ENCODE measurements at regions not wholly inside any gene's neighbourhood (a gene's known extent, or its start where the extent isn't known, plus 50 kb on each side); places are given as distances from the start of the nearest gene placed in this dataset.

DNA sequence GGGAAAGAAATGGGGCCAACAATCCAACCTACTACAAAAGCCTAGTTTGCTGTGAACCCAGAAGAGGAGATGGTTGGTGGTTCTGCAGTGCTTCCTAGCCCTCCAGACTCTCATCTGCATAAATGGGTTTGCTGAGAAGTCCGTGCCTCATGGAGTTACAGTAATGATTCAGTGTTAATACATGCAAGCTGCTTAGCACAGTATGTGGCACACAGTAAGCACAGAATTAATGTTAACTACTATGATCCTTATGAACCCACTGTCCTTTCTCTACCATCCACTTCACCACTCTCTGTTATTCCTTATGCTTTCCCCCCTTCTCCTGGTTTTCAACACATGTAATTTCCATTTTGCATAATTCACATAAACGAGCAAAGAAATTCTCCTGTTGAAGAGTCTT lies 100.0 kb downstream of the ACTBL2 start:
- Mint-ChIP-seq H3K36me3 (ENCODE audit: low read depth) (no peaks in the 10 kb centered on the region), H3K4me3 (no peak overlapping the region), H3K4me1 (no peaks in the 10 kb centered on the region), H3K27me3 (ENCODE audit: low read depth) (no peaks in the 10 kb centered on the region), H3K27ac (ENCODE audit: unreplicated experiment) (no peak overlapping the region), H3K9me3 (no peaks in the 10 kb centered on the region)
- no peak for TF ChIP-seq CTCF (conservative IDR thresholded peaks at IDR 0.05)
- DNase-seq (ENCODE audit: low read depth, low spot score), result no peak

- Mint-ChIP-seq H3K27me3 (ENCODE audit: low read depth) (no peaks in the 10 kb centered on the region), H3K27ac (ENCODE audit: unreplicated experiment) (no peak overlapping the region), H3K9me3 (peaks cover 5% of the 10 kb centered on the region), H3K4me1 (no peaks in the 10 kb centered on the region), H3K4me3 (no peak overlapping the region), H3K36me3 (ENCODE audit: low read depth) (no peaks in the 10 kb centered on the region)
- DNase-seq (ENCODE audit: low read depth, low spot score), result no peak
- TF ChIP-seq CTCF (conservative IDR thresholded peaks at IDR 0.05), result no peak
These were observed 112.2 kb downstream of the ACTBL2 start for GRCh38 chr5:57370376-57370775.

- Mint-ChIP-seq H3K36me3 (ENCODE audit: low read depth) (no peaks in the 10 kb centered on the region), H3K4me3 (no peak overlapping the region), H3K4me1 (no peaks in the 10 kb centered on the region), H3K27me3 (ENCODE audit: low read depth) (no peaks in the 10 kb centered on the region), H3K9me3 (peaks cover 5% of the 10 kb centered on the region), H3K27ac (ENCODE audit: unreplicated experiment) (no peak overlapping the region)
- no peak for TF ChIP-seq CTCF (conservative IDR thresholded peaks at IDR 0.05)
- no peak for DNase-seq (ENCODE audit: low read depth, low spot score)
These were observed 114.6 kb downstream of the ACTBL2 start for GRCh38 chr5:57368010-57368409.

GRCh38 chr5:57366744-57367143 lies 115.9 kb downstream of the ACTBL2 start:
- Mint-ChIP-seq H3K9me3 (peaks cover 3% of the 10 kb centered on the region), H3K27ac (ENCODE audit: unreplicated experiment) (no peak overlapping the region), H3K4me1 (no peaks in the 10 kb centered on the region), H3K4me3 (no peak overlapping the region), H3K27me3 (ENCODE audit: low read depth) (no peaks in the 10 kb centered on the region), H3K36me3 (ENCODE audit: low read depth) (no peaks in the 10 kb centered on the region)
- DNase-seq (ENCODE audit: low read depth, low spot score), result no peak
- TF ChIP-seq CTCF (conservative IDR thresholded peaks at IDR 0.05), result no peak

DNA sequence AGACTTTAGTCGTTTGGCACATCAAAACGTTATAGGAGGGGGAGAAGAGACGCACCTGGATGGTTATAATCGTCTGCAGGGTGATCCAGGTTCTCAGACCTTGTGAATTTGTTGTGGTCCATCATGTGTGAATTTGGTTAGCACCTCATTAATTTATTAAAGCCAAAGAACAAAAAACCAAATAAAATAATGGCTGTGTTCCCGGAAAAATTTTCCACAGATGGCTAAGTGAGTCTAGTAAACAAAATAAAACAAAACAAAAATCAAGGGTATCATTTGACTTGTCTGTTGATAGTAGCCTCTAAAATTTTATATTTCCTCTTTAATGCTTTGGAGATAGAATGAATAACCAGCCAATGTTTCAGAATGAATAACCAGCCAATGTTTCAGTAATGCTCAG lies 119.7 kb downstream of the ACTBL2 start:
- Mint-ChIP-seq H3K27ac (ENCODE audit: unreplicated experiment) (no peak overlapping the region), H3K4me3 (no peak overlapping the region)

More for the DNA sequence above, 119.7 kb downstream of the ACTBL2 start:
- Mint-ChIP-seq H3K4me1 (no peaks in the 10 kb centered on the region), H3K27me3 (ENCODE audit: low read depth) (no peaks in the 10 kb centered on the region), H3K36me3 (ENCODE audit: low read depth) (no peaks in the 10 kb centered on the region), H3K9me3 (peaks cover 2% of the 10 kb centered on the region)
- TF ChIP-seq CTCF (conservative IDR thresholded peaks at IDR 0.05), result no peak
- DNase-seq (ENCODE audit: low read depth, low spot score), result no peak

Data from neural crest cell (in vitro differentiated cells).